Activated naive CD4-positive, alpha-beta T cell treated with anti-CD3 and anti-CD28 coated beads for 36 hours (primary cell): ENCODE measurements at regions not wholly inside any gene's neighbourhood (a gene's known extent, or its start where the extent isn't known, plus 50 kb on each side); places are given as distances from the start of the nearest gene placed in this dataset.

ENCODE experiments used
- CTCF ChIA-PET: fragments of 350-600 bp; sonication (Branson Sonifier 250); formaldehyde crosslinking; loops from one replicate; lab custom pipeline; 2021; ENCODE audit warnings: antibody characterized with exemption; lab: Charles Lee
- DNase-seq: peaks from one replicate; pipeline ENCODE4 v3.0.0-alpha.2; 2020
- H3K27ac Mint-ChIP-seq: one replicate; pipeline ENCODE4 v1.8.0; 2021; ENCODE audit warnings: mild to moderate bottlenecking, mixed read lengths
- H3K27me3 Mint-ChIP-seq: one replicate; pipeline ENCODE4 v1.8.0; 2021; ENCODE audit warnings: low read depth, mixed read lengths
- H3K36me3 Mint-ChIP-seq: one replicate; pipeline ENCODE4 v1.8.0; 2021; ENCODE audit warnings: low read depth, mixed read lengths
- H3K4me1 Mint-ChIP-seq: one replicate; pipeline ENCODE4 v1.8.0; 2021; ENCODE audit warnings: low read depth, mixed read lengths
- H3K4me3 Mint-ChIP-seq: one replicate; pipeline ENCODE4 v1.8.0; 2021; ENCODE audit warnings: mild to moderate bottlenecking, moderate library complexity, mixed read lengths
- H3K9me3 Mint-ChIP-seq: one replicate; pipeline ENCODE4 v1.8.0; 2021; ENCODE audit warnings: mixed read lengths
- intact Hi-C: fragments of 100-400 bp; cut with micrococcal nuclease; formaldehyde crosslinking; loops from one replicate; pipeline ENCODE4 v1.15.1; 2023

GRCh38 chr2:145939949-145940348, 1420.0 kb upstream of the ZEB2 start:
- no peak for DNase-seq
- Mint-ChIP-seq H3K4me1 (no peaks in the 10 kb centered on the region), H3K27me3 (no peaks in the 10 kb centered on the region), H3K27ac (no peak overlapping the region), H3K36me3 (no peaks in the 10 kb centered on the region), H3K9me3 (peaks cover 6% of the 10 kb centered on the region), H3K4me3 (no peak overlapping the region)
- CTCF ChIA-PET = no interaction called here
- intact Hi-C loops = no loop called here

GRCh38 chr2:145935016-145935415, 1415.1 kb upstream of the ZEB2 start:
- Mint-ChIP-seq H3K4me1 (no peaks in the 10 kb centered on the region), H3K27ac (no peak overlapping the region), H3K9me3 (peaks cover 2% of the 10 kb centered on the region), H3K36me3 (no peaks in the 10 kb centered on the region), H3K4me3 (no peak overlapping the region), H3K27me3 (no peaks in the 10 kb centered on the region)
- intact Hi-C loops = no loop called here
- CTCF ChIA-PET = interaction anchor here (0.6 kb wide), 1 partner anchor 65 kb away, joined by 3 read pairs; no protein-coding TSS in a partner anchor
- DNase-seq = no peak

- Mint-ChIP-seq H3K4me3 (no peak overlapping the region), H3K27ac (no peak overlapping the region), H3K4me1 (no peaks in the 10 kb centered on the region), H3K27me3 (no peaks in the 10 kb centered on the region), H3K36me3 (no peaks in the 10 kb centered on the region), H3K9me3 (peaks cover 2% of the 10 kb centered on the region)
- no peak for DNase-seq
- CTCF ChIA-PET = no interaction called here
- intact Hi-C loops = no loop called here
Observed at GRCh38 chr2:145931781-145932395, 1412.0 kb upstream of the ZEB2 start.

GRCh38 chr2:145930318-145930717, 1410.4 kb upstream of the ZEB2 start:
- no peak overlapping the region for H3K27ac Mint-ChIP-seq
- intact Hi-C loops = no loop called here
- H3K4me1 Mint-ChIP-seq = no peaks in the 10 kb centered on the region
- peaks cover 2% of the 10 kb centered on the region for H3K9me3 Mint-ChIP-seq
- CTCF ChIA-PET = no interaction called here
- no peak overlapping the region for H3K4me3 Mint-ChIP-seq
- no peaks in the 10 kb centered on the region for H3K36me3 Mint-ChIP-seq
- DNase-seq = no peak
- no peaks in the 10 kb centered on the region for H3K27me3 Mint-ChIP-seq

DNA sequence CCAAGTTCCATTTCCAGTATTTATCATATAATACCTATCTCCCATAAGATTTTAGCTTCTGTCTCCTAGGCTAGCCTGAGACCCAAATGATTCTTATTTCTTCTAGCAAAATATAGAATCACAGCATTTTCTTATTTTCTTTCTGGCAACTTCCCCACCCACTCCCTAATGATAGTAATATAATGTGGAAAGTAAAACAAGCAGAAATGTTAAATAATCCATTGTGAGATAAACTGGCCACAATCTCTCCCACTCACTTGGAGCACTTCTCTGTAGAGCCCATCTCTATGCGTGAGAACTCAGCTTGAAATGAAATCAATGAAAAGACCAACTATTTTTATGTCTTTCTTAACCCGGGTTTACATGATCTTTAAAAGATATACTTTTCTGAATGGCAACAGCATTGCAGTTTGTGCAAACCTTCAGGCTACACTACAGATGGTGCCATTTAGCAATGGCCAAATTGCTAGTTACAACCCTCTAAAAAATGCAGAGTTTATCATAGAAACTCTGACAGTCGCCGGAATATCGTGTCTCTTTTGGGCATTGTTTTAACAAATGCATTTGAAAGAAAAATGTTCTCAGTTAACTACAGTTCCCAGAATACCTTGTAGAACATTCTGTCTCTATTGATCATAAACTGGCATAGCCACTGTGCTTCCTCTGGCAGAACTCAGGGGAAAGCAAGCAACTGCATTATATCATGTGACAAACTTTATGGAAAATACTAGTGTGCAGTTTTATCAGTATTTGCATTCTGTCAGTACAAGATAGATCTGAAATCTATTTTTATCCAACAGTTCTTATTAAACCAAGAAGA, 1407.4 kb upstream of the ZEB2 start:
- H3K36me3 Mint-ChIP-seq = no peaks in the 10 kb centered on the region
- peaks cover 2% of the 10 kb centered on the region for H3K9me3 Mint-ChIP-seq
- DNase-seq = no peak
- H3K4me3 Mint-ChIP-seq = no peak overlapping the region
- no peaks in the 10 kb centered on the region for H3K4me1 Mint-ChIP-seq
- no peaks in the 10 kb centered on the region for H3K27me3 Mint-ChIP-seq
- H3K27ac Mint-ChIP-seq = no peak overlapping the region
- intact Hi-C loops = no loop called here
- CTCF ChIA-PET = no interaction called here

DNA sequence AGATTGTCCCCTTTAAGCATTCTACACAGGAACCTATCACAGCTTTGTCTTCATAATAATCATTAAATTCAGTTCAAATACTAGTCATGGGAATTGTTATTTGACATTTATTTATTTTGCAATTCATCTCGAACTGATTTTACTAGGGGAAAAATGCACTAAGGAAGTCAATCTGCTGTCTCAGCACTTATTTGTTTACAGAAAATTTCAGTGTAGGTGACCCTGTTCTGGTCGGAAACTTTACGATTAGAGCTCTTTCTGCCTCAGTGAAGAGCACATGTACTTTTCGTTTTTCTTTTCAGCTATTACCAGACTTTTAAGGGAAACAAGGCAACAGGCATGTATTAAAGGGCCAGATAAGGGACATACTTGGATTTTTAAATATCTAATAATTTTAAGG, 1405.7 kb upstream of the ZEB2 start:
- intact Hi-C loops = no loop called here
- no peaks in the 10 kb centered on the region for H3K36me3 Mint-ChIP-seq
- DNase-seq = no peak
- H3K27me3 Mint-ChIP-seq = no peaks in the 10 kb centered on the region
- no peak overlapping the region for H3K27ac Mint-ChIP-seq
- H3K4me3 Mint-ChIP-seq = no peak overlapping the region
- no peaks in the 10 kb centered on the region for H3K4me1 Mint-ChIP-seq
- CTCF ChIA-PET = no interaction called here
- peaks cover 2% of the 10 kb centered on the region for H3K9me3 Mint-ChIP-seq

GRCh38 chr2:145919477-145919876, 1399.6 kb upstream of the ZEB2 start:
- no peak overlapping the region for H3K4me3 Mint-ChIP-seq
- DNase-seq = no peak
- no peak overlapping the region for H3K27ac Mint-ChIP-seq
- H3K9me3 Mint-ChIP-seq = no peaks in the 10 kb centered on the region
- intact Hi-C loops = no loop called here
- no peaks in the 10 kb centered on the region for H3K36me3 Mint-ChIP-seq
- CTCF ChIA-PET = no interaction called here
- H3K27me3 Mint-ChIP-seq = no peaks in the 10 kb centered on the region
- H3K4me1 Mint-ChIP-seq = no peaks in the 10 kb centered on the region

- intact Hi-C loops = no loop called here
- CTCF ChIA-PET = no interaction called here
- Mint-ChIP-seq H3K4me1 (no peaks in the 10 kb centered on the region), H3K27me3 (no peaks in the 10 kb centered on the region), H3K27ac (no peak overlapping the region), H3K9me3 (no peaks in the 10 kb centered on the region), H3K36me3 (no peaks in the 10 kb centered on the region), H3K4me3 (no peak overlapping the region)
- DNase-seq = no peak
Observed at GRCh38 chr2:145918951-145919350, 1399.0 kb upstream of the ZEB2 start.

- no peak for DNase-seq
- Mint-ChIP-seq H3K9me3 (no peaks in the 10 kb centered on the region), H3K27ac (no peak overlapping the region), H3K27me3 (no peaks in the 10 kb centered on the region), H3K4me1 (no peaks in the 10 kb centered on the region), H3K36me3 (no peaks in the 10 kb centered on the region), H3K4me3 (no peak overlapping the region)
- intact Hi-C loops = no loop called here
- CTCF ChIA-PET = no interaction called here
Observed at GRCh38 chr2:145916799-145917198, 1396.9 kb upstream of the ZEB2 start.

DNA sequence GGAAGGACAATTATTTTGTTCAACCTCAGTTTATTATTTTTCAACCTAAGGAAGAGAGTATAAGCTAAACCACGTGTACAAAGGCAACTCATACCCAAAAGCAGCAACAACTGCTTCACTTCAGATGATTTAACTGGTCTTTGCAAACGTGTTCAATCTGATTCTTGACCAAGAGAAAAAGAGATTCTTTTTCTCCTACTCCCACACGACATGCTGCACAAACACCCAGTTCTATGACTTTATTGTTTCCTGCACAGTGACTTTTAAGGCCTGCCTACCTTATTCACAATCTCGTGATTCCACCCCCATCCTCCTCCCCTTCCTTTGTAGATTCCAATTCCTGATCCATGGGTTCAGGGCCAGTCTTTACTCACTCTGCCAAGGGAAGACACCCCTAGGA, 1394.8 kb upstream of the ZEB2 start:
- Mint-ChIP-seq H3K27ac (no peak overlapping the region), H3K27me3 (no peaks in the 10 kb centered on the region), H3K4me3 (no peak overlapping the region), H3K36me3 (no peaks in the 10 kb centered on the region), H3K9me3 (no peaks in the 10 kb centered on the region), H3K4me1 (no peaks in the 10 kb centered on the region)
- CTCF ChIA-PET = interaction anchor here (0.6 kb wide), 1 partner anchor 335 kb away, joined by 4 read pairs; no protein-coding TSS in a partner anchor
- intact Hi-C loops = no loop called here
- DNase-seq = no peak

- intact Hi-C loops = no loop called here
- H3K27ac Mint-ChIP-seq = no peak overlapping the region
- no peaks in the 10 kb centered on the region for H3K36me3 Mint-ChIP-seq
- DNase-seq = no peak
- H3K4me1 Mint-ChIP-seq = no peaks in the 10 kb centered on the region
- H3K27me3 Mint-ChIP-seq = no peaks in the 10 kb centered on the region
- no peaks in the 10 kb centered on the region for H3K9me3 Mint-ChIP-seq
- CTCF ChIA-PET = no interaction called here
- H3K4me3 Mint-ChIP-seq = no peak overlapping the region
Observed at GRCh38 chr2:145910416-145910815, 1390.5 kb upstream of the ZEB2 start.

DNA sequence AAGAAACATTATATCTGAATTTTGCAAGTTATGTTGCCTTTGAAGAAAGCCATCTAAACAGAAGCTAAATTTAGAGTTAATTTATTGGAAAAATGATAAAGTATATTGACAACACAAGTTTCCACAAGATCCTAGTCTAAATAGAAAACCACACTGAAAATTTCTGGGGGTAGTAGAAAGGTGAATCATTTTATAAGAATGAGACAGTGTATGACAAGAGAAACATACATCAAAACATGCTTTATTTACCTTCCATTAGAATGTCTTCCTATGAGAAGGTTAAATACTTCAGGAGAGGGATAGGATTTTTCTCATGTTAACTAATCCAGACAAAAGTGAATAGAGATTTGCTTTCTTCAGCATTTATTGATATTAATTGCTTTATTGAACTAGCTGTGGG, 1389.8 kb upstream of the ZEB2 start:
- intact Hi-C loops = no loop called here
- no peak overlapping the region for H3K27ac Mint-ChIP-seq
- H3K4me3 Mint-ChIP-seq = no peak overlapping the region

GRCh38 chr2:145909175-145909755, 1389.3 kb upstream of the ZEB2 start:
- H3K4me1 Mint-ChIP-seq = no peaks in the 10 kb centered on the region
- H3K27ac Mint-ChIP-seq = no peak overlapping the region
- no peaks in the 10 kb centered on the region for H3K9me3 Mint-ChIP-seq
- no peaks in the 10 kb centered on the region for H3K36me3 Mint-ChIP-seq
- CTCF ChIA-PET = no interaction called here
- DNase-seq = no peak
- no peak overlapping the region for H3K4me3 Mint-ChIP-seq
- intact Hi-C loops = no loop called here
- H3K27me3 Mint-ChIP-seq = no peaks in the 10 kb centered on the region

More for the DNA sequence above, 1389.8 kb upstream of the ZEB2 start:
- Mint-ChIP-seq H3K4me1 (no peaks in the 10 kb centered on the region), H3K36me3 (no peaks in the 10 kb centered on the region), H3K9me3 (no peaks in the 10 kb centered on the region), H3K27me3 (no peaks in the 10 kb centered on the region)
- no peak for DNase-seq
- CTCF ChIA-PET = no interaction called here
